HG02678 (cell line): ENCODE measurements at regions not wholly inside any gene's neighbourhood (a gene's known extent, or its start where the extent isn't known, plus 50 kb on each side); places are given as distances from the start of the nearest gene placed in this dataset.
"Not testable (repeated sequence)": the region's sequence is repeated elsewhere in the genome, so short reads cannot be mapped to it uniquely, and the experiment has no call there.

ENCODE experiments used
- ATAC-seq: cut with Tn5 transposase; IDR thresholded peaks from one replicate; pipeline ENCODE4 v1.9.1; 2021; ENCODE audit warnings: mild to moderate bottlenecking, moderate library complexity; ENCODE audit not compliant: unreplicated experiment

DNA sequence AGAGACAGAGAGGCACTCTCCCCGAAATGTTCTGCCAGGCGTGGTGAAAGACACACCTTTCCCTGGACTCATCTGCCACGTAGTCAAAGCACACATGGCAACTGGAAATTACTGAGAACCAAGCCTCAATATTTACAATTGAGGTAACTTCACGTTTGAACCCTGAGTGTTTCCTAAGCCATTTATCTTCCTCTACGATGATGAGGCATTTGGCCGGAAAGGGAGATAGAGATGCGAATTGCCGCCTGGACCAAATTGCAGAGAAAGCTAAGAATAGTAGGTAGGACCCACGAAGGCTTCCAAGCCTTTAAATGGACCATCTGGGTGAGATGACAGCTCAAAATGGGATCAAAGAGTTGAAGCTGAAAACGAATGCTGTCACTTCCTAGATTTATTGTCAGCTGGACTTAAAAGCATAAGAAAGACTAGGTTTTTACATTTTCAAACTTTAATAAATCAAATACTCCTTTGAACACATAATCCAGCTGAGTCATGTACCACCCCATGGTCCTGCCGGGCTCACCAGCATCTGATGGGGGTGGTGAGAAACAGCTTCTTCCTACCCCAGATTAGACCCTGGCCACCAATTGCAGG is 135.6 kb upstream of the LYZL2 start:
- ATAC-seq: no peak

DNA sequence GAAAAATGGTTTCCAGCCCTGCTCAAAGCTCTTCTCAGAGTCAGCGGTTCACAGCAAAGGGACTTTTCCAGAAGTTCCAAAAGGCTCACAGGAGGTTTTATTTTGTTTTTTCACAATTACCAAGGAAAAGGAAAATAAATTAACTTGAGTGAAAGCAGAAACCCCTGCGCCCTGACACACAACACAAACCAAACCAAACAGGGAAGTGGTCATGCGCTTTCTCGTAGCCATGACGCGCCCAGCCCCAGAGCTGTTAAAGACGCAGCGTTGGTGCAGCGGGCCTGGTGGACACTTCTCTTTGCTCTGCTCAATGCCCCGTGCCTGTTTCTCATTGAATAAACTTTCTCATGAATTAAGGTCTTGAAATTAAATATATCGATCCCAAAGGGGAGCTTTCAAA is 134.4 kb upstream of the LYZL2 start:
- no peak for ATAC-seq

DNA sequence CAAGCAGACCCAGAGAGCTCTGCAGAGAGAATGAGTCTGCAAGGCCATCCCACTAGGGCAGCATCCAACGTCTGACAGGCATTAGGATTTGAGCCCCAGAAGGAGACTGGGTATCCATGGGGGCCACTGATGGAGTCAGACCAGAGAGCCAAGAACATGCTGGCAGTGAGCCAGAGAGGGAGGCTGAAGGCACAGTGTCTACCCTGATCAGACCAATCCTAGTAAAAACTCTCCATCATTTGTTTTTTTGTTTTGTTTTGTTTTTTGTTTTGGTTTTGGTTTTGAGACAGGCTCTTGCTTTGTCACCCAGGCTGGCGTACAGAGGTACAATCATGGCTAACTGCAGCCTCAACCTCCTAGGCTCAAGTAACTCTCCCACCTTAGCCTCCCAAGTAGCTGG is 133.1 kb upstream of the LYZL2 start:
- ATAC-seq: no peak

- ATAC-seq: no peak
Observed at GRCh38 chr10:30759423-30759822, 129.9 kb upstream of the LYZL2 start.

- no peak for ATAC-seq
Observed at GRCh38 chr10:30758338-30758737, 128.8 kb upstream of the LYZL2 start.

DNA sequence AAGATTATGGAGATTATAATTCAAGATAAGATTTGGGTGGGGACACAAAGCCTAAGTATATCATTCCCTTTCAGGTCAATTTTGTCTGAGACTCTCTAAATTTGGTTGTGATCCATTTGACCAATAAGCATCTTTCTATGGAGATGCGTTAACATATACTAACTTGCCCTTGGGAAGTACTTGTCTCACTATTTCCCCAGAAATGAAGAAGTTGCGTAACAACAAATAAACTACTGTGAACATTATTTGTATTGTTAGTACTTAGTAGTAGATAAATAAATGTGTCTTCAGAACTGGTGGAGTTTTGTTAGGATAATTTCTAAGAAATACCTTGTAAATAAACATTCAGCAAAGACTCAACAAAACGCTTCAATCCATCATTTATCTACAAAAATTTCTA is 127.3 kb upstream of the LYZL2 start:
- ATAC-seq: no peak

DNA sequence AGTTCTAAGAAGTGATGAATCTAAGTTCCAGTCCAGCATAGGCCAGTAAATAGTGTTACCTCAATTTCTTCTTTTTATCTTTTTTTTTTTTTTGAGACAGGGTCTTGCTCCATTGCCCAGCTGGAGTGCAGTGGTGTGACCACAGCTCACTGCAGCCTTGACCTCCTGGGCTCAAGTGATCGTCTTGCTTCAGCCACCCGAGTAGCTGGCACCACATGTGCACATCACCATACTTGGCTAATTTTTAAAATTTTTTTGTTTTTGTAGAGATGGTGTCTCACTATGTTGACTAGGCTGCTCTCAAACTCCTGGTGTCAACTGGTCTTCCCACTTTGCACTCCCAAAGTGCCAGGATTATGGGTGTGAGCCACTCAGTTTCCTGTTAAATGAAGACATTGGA is 126.6 kb upstream of the LYZL2 start:
- ATAC-seq: no peak

DNA sequence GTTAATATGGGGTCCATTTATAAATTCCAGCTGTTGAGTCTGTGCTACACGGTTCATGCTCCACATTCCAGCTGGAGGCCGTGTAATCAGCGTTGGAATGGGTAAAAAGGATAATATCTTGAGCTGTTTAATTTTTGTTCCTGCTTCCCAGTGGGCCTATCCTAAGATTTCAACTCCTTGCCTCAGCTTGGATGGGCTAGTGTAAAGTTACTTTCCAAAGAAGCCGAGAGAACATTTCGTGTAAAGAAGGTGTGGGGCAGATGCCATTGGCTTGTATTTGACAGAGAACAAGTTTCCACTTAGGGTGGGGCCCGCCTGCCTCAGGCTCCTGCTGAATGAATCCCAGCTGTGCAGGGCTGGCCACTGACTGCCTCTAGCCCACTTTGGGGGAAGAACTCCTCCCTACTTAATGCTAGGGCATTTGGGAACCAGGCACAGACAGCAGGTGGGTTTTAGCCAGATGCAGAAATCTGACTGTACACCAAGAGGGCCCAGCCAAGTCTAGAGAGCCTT is 125.9 kb upstream of the LYZL2 start:
- ATAC-seq: no peak

DNA sequence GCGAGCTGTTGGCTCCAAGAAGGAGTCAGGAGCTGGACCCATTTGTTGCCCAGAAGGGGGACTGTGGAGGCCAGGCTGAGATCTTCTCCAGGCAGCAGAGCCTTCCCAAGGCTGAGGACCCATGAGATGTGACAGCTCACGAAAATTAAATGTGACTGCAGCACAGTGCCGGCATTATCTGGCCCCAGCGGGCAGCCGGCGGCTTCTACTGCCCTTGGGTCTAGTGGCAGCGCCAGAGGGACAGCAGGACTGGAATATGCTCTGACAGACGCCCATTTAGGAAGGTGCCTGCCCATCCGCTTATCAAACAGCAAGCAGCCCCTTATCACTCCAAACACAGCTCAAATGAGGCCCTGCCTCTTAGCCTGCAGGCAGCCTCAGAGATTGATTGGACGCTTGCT is 122.9 kb upstream of the LYZL2 start:
- no peak for ATAC-seq

DNA sequence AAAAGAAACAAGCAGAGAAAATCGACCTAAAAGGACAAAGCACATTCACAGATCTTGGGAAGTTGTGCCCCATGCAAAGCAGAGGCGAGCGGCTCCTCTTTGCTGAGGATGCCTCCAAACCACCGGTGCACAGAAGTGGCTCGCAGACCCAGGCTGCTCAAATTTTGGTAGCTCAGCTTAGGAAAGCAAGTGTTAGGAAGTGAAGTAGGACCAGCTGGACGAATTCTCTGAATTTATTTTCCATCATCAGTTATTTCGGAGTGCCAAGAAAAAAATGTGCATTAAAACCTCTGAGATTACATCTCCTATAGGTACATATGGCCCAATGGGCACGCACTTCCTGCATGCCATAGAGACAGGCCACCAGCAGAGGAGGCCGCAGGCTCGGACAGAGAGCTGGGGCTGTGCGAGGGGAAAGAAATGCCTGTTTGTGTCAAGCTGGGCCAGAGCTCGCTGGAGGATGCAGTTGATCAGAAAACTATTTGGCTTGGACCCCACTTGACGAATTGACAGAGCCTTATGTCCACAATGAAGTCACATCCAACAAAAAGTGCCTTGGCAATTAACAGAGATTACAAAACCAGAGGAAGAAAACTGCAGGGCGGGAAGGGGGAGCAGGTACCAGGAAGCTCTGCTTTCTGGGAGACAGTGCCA is 122.3 kb upstream of the LYZL2 start:
- ATAC-seq: peak; percentile 64

DNA sequence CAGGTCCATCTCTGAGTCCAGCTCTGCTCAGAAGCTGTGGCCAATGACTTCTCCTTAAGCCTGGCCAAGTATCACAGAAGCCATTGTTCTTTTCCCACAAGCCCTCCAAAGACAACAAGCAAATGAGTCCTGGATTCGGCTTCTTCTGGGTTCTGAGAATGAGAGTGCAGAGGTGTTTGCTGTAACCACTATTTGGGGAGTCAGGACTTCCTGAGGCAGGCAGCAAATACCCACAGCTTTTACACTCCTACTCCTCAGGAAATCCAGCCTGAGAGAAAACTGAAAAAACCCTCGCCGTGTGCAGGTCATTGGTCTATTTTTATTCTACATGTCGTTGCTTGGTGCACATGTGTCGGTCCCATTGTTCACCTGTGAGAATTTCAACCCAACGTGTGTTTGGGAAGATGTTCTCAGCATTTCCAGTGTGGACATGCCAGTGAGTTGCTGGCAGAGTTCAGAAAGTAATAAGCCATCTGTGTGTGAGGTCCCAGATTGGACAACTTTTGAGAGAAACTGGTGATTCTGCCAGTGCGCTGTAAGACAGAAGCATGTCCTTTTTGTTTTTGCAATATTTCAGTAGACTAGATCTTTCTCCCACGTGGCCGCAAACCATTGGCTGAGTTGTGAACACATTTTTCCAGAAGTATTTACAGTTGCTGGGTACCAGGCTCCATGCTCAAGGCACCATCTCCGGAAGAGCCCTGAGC is 121.6 kb upstream of the LYZL2 start:
- ATAC-seq: peak; percentile 53

DNA sequence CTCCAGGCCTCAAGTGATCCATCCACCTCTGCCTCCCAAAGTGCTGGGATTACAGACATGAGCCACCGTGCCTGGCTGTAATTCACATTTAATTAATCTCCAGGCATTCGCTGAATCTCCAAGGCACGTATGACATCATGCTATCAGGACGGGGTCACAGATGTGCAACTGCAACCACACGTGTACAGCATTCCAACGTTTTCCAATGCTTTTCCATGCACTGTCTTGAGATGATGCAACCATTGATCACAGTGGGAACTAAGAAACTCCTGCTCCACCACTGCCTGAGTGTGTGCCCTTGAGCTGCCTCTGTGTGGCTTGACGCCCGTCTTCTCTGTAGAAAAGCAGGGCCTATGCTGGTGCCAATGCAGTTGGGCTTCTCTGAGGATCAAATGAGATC is 119.8 kb upstream of the LYZL2 start:
- ATAC-seq: no peak

GRCh38 chr10:30748152-30748973 is 118.8 kb upstream of the LYZL2 start:
- no peak for ATAC-seq

DNA sequence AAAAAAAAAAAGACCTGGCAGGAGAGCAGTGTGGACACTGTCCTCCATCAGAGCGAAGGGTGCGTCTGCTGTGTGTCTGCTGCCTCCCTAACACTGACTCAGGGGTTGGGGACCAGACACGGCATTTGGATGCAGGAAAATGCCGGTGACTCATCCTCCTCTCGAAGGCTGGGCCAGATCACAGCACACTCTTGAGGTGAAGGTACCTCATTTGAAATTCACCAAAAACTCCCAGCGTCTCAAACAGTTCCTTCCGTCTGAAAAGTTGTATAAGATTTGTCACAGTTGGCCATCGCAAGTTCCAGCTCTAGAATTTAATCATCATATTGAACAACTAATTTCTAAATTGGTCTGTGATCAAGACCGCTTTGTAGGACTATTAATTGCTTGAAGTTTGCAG is 118.1 kb upstream of the LYZL2 start:
- ATAC-seq: no peak

DNA sequence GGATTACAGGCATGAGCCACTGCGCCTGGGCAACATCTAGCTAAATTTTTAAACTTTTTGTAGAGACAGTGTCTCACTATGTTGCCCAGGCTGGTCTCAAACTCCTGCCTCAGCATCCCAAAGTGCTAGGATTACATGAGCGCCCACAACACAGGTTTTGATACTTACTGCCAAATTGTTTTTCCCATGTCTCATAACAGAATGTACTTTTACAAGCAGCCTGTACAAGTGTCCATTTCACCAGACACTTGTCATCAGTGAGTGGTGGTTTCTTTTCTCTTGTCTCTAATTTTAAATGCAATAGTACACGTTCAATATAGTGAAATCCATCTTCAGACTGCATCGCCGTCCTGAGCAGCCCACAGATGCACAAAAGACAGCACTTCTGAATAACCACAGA is 116.4 kb upstream of the LYZL2 start:
- no peak for ATAC-seq

DNA sequence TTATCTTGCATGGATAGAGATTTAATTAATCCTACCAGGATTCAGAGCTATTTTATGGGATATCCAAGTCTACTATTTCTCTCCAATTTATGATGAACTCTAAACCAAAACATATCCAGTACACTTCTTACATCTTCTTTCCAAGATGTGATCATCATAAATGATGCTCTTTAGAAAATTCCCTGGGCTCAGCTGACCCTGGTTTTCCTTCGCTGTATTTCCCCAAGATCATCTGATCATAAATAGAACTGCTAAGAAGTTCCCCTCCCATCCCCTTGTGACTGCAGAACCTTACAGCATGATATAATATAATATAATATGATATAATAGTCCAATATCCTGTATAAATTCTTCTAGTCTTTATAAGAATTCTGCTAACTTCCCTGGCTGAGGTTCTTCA is 114.6 kb upstream of the LYZL2 start:
- ATAC-seq: no peak

- ATAC-seq: no peak
Observed at GRCh38 chr10:30743586-30743985, 114.0 kb upstream of the LYZL2 start.

- peak; percentile 84 for ATAC-seq
Observed at GRCh38 chr10:30742471-30742870, 112.9 kb upstream of the LYZL2 start.

DNA sequence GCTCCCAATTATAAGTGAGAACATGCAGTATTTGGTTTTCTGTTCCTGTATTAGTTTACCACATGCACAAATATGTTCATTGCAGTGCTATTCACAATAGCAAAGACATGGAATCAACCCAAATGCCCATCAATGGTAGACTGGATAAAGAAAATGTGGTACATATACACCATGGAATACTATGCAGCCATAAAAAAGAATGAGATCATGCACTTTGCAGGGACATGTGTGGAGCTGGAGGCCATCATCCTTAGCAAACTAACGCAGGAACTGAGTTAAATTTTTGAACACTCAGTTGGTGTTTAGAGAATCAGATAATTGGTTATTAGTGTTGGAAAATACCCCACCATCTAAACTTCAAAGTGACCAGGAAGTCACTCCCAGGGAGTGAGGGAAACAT is 111.2 kb upstream of the LYZL2 start:
- ATAC-seq: not testable (repeated sequence)

- no peak for ATAC-seq
Observed at GRCh38 chr10:30738416-30738815, 108.9 kb upstream of the LYZL2 start.

DNA sequence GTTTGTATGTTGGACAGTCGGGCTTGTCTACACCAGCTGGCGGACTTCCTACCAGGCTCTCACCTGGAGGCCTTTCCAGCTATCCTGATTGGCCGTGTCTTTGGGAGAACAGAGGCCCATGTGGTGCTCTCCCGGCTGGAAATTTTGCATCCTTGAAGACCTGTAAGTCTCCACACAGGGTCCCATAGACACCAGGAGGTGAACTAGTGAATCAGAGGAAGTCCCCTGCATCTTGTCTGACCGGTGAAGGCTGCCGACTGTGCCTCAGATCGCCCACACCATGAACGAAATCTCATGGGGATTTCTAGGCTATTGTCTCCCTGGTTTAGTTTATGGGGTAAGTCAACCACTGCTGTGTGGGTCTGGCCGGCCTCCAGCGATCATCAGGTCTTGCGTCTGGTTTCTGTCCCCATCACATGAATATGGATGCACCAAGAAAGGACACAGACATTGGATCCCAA is 108.4 kb upstream of the LYZL2 start:
- ATAC-seq: peak; percentile 42
